ENCODE measurements at regions not wholly inside any gene's neighbourhood (a gene's known extent, or its start where the extent isn't known, plus 50 kb on each side); places are given as distances from the start of the nearest gene placed in this dataset.

GRCh38 chr10:113261161-113261560 lies 291.7 kb upstream of the HABP2 start:
- TF ChIP-seq CTCF (IDR thresholded peaks at IDR 0.05), result no peak
- no peak for TF ChIP-seq EP300 (IDR thresholded peaks at IDR 0.05; ENCODE audit: low read depth)
- no peak for TF ChIP-seq POLR2A (IDR thresholded peaks at IDR 0.05)
- TF ChIP-seq POLR2AphosphoS5 (IDR thresholded peaks at IDR 0.05), result no peak
